MCF 10A (cell line): ENCODE measurements at regions not wholly inside any gene's neighbourhood (a gene's known extent, or its start where the extent isn't known, plus 50 kb on each side); places are given as distances from the start of the nearest gene placed in this dataset.

ENCODE experiments used
- BruUV-seq: library from RNA; stranded (reverse); fragments of 400-500 nt; replicated peaks from 2 replicates; lab custom pipeline; 2021; lab: Mats Ljungman, UMichigan
- CTCF ChIA-PET: fragments of 300-600 bp; sonication (Branson Sonifier 250); formaldehyde crosslinking; extraction: SDS; loops from one replicate; lab custom pipeline; 2021; ENCODE audit warnings: antibody characterized with exemption, inconsistent platforms; lab: Yijun Ruan, JAX
- POLR2A ChIA-PET: fragments of 300-600, 350-650 bp; sonication (Branson Sonifier 250); formaldehyde crosslinking; extraction: SDS; loops from one replicate; lab custom pipeline; 2020; ENCODE audit warnings: antibody characterized with exemption, inconsistent platforms; lab: Yijun Ruan, JAX
- DNase-seq: peaks from one replicate; pipeline ENCODE4 v3.0.0-alpha.2; 2018; ENCODE audit not compliant: unreplicated experiment
- H3K27ac Mint-ChIP-seq: one replicate; pipeline ENCODE4 v1.8.0; 2022; ENCODE audit warnings: mild to moderate bottlenecking, low read depth, mixed read lengths; ENCODE audit not compliant: unreplicated experiment
- H3K27me3 Mint-ChIP-seq: one replicate; pipeline ENCODE4 v1.8.0; 2022; ENCODE audit warnings: mixed read lengths; ENCODE audit not compliant: insufficient read depth, unreplicated experiment
- H3K36me3 Mint-ChIP-seq: one replicate; pipeline ENCODE4 v1.8.0; 2022; ENCODE audit warnings: mild to moderate bottlenecking, moderate library complexity, mixed read lengths; ENCODE audit not compliant: insufficient read depth, unreplicated experiment
- H3K4me1 Mint-ChIP-seq: one replicate; pipeline ENCODE4 v1.8.0; 2022; ENCODE audit warnings: mixed read lengths; ENCODE audit not compliant: insufficient read depth, unreplicated experiment
- H3K4me3 Mint-ChIP-seq: one replicate; pipeline ENCODE4 v1.8.0; 2022; ENCODE audit warnings: mild to moderate bottlenecking, moderate library complexity, mixed read lengths; ENCODE audit not compliant: unreplicated experiment
- H3K9me3 Mint-ChIP-seq: one replicate; pipeline ENCODE4 v1.8.0; 2022; ENCODE audit warnings: mixed read lengths; ENCODE audit not compliant: unreplicated experiment
- CTCF ChIP-seq: fragments of 200-600 bp; IDR thresholded peaks from one replicate; pipeline ENCODE4 v1.8.0; 2022; ENCODE audit warnings: antibody characterized with exemption, mild to moderate bottlenecking; ENCODE audit not compliant: unreplicated experiment
- intact Hi-C: fragments of 100-400 bp; cut with micrococcal nuclease; formaldehyde crosslinking; loops from 2 replicates; pipeline ENCODE4 v1.14.1; 2022

DNA sequence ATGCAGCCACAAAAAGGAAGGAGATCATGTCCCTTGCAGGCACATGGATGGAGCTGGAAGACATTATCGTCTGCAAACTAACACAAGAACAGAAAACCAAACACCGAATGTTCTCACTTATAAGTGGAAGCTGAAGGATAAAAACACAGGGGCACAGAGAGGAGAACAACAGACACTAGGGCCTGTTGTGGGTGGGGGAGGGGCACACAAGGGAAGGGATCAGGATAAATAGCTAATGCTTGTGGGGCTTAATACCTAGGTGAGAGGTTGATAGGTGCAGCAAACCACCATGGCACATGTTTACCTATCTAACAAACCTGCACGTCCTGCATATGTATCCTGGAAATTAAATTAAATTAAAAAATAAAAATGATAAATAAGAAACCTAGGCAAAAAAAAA, 969.9 kb downstream of the TTLL7 start:
- no TSS peak for BruUV-seq
- no peak overlapping the region for H3K4me3 Mint-ChIP-seq
- intact Hi-C loops: no loop called here

GRCh38 chr1:83028467-83028866, 970.5 kb downstream of the TTLL7 start:
- no peak overlapping the region for H3K27ac Mint-ChIP-seq
- H3K36me3 Mint-ChIP-seq: peaks cover 7% of the 10 kb centered on the region
- POLR2A ChIA-PET: interaction anchor here (0.6 kb wide), 1 partner anchor 96 kb away, joined by 3 read pairs; no protein-coding TSS in a partner anchor
- DNase-seq: no peak
- intact Hi-C loops: no loop called here
- BruUV-seq: no TSS peak
- peaks cover 4% of the 10 kb centered on the region for H3K4me1 Mint-ChIP-seq
- H3K9me3 Mint-ChIP-seq: peaks cover 8% of the 10 kb centered on the region
- no peak for TF ChIP-seq CTCF
- H3K4me3 Mint-ChIP-seq: no peak overlapping the region
- CTCF ChIA-PET: interaction anchor here (0.6 kb wide), 1 partner anchor 103 kb away, joined by 3 read pairs; no protein-coding TSS in a partner anchor
- no peaks in the 10 kb centered on the region for H3K27me3 Mint-ChIP-seq

More for the DNA sequence above, 969.9 kb downstream of the TTLL7 start:
- ChIA-PET POLR2A (interaction anchor here (0.6 kb wide), 1 partner anchor 97 kb away, joined by 3 read pairs; no protein-coding TSS in a partner anchor), CTCF (interaction anchor here (0.6 kb wide), 1 partner anchor 103 kb away, joined by 3 read pairs; no protein-coding TSS in a partner anchor)
- H3K27ac Mint-ChIP-seq: no peak overlapping the region
- H3K36me3 Mint-ChIP-seq: peaks cover 7% of the 10 kb centered on the region
- peaks cover 8% of the 10 kb centered on the region for H3K9me3 Mint-ChIP-seq
- DNase-seq: no peak
- H3K4me1 Mint-ChIP-seq: peaks cover 10% of the 10 kb centered on the region
- H3K27me3 Mint-ChIP-seq: no peaks in the 10 kb centered on the region
- no peak for TF ChIP-seq CTCF

- peaks cover 7% of the 10 kb centered on the region for H3K36me3 Mint-ChIP-seq
- H3K27ac Mint-ChIP-seq: no peak overlapping the region
- POLR2A ChIA-PET: no interaction called here
- CTCF ChIA-PET: interaction anchor here (0.6 kb wide), 1 partner anchor 170 kb away, joined by 3 read pairs; no protein-coding TSS in a partner anchor
- no TSS peak for BruUV-seq
- H3K4me3 Mint-ChIP-seq: no peak overlapping the region
- no peaks in the 10 kb centered on the region for H3K4me1 Mint-ChIP-seq
- H3K27me3 Mint-ChIP-seq: no peaks in the 10 kb centered on the region
- DNase-seq: no peak
- TF ChIP-seq CTCF: no peak
- no peaks in the 10 kb centered on the region for H3K9me3 Mint-ChIP-seq
- intact Hi-C loops: no loop called here
Observed at GRCh38 chr1:83027511-83027910, 971.4 kb downstream of the TTLL7 start.

DNA sequence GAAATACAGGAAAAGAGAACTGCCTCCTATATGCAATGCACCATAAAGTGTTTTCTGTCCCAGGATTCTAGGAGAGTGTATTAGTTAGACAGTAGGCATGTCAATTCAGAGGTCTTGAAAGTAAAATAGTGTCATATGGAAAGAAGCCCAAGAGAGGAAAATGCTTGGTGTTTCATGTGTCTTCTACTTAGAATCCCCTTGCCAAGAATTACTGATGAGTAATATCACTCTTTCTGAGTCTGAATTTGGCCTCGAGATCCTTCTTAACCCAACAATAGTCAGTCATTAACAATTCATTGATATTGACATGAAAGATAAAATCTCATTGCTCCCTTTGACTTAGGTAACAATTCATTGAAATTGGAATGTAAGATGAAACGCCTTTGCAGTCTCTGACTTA, 972.2 kb downstream of the TTLL7 start:
- Mint-ChIP-seq H3K4me3 (no peak overlapping the region), H3K27me3 (no peaks in the 10 kb centered on the region), H3K27ac (no peak overlapping the region), H3K4me1 (no peaks in the 10 kb centered on the region), H3K9me3 (no peaks in the 10 kb centered on the region), H3K36me3 (peaks cover 7% of the 10 kb centered on the region)
- BruUV-seq: no TSS peak
- intact Hi-C loops: no loop called here
- no peak for DNase-seq
- POLR2A ChIA-PET: no interaction called here
- CTCF ChIA-PET: interaction anchor here (0.6 to 1.1 kb wide), 2 partner anchors 13 to 91 kb away, joined by 3 to 4 read pairs; no protein-coding TSS in a partner anchor
- TF ChIP-seq CTCF: no peak
